Naive thymus-derived CD8-positive, alpha-beta T cell (primary cell): ENCODE measurements at regions not wholly inside any gene's neighbourhood (a gene's known extent, or its start where the extent isn't known, plus 50 kb on each side); places are given as distances from the start of the nearest gene placed in this dataset.
A peak's percentile ranks its signal among the peaks of the same experiment; 100 is the strongest.

Experiments
- ATAC-seq, 2 donors: fragments of 150-1000 bp; cut with Tn5 transposase in 1 of 2; sonication (Bioruptor Pico), chemical (Tn5 transposase) in 1 of 2; 1 replicate in 1 of 2; 2 replicates in 1 of 2; pipeline ENCODE4 v1.10.0; 2021; ENCODE audit warnings: mild to moderate bottlenecking in 2 of 2, moderate library complexity in 2 of 2
- POLR2A ChIA-PET: fragments of 350-600 bp; sonication (Branson Sonifier 250); formaldehyde crosslinking; loops from one replicate; lab custom pipeline; 2021; ENCODE audit warnings: antibody characterized with exemption; lab: Charles Lee
- DNase-seq, 10 donors: peaks; one replicate each; pipeline versions ENCODE4 v3.0.0 to v3.0.0-alpha.2; 2020 to 2022
- H3K27ac Mint-ChIP-seq, 10 donors: one replicate each; pipeline ENCODE4 v1.8.0; 2020 to 2022; ENCODE audit warnings: mild to moderate bottlenecking in 10 of 10, mixed read lengths in 10 of 10, moderate library complexity in 4 of 10, inconsistent platforms in 1 of 10
- H3K27me3 Mint-ChIP-seq, 5 donors: one replicate each; pipeline ENCODE4 v1.8.0; 2021 to 2022; ENCODE audit warnings: mixed read lengths in 5 of 5
- H3K36me3 Mint-ChIP-seq, 3 donors: one replicate each; pipeline ENCODE4 v1.8.0; 2020 to 2022; ENCODE audit warnings: mixed read lengths in 3 of 3, mild to moderate bottlenecking in 2 of 3, inconsistent platforms in 1 of 3
- H3K4me1 Mint-ChIP-seq, 4 donors: one replicate each; pipeline ENCODE4 v1.8.0; 2021 to 2022; ENCODE audit warnings: mixed read lengths in 4 of 4
- H3K4me3 Mint-ChIP-seq, 10 donors: one replicate each; pipeline ENCODE4 v1.8.0; 2020 to 2022; ENCODE audit warnings: mild to moderate bottlenecking in 10 of 10, mixed read lengths in 10 of 10, moderate library complexity in 6 of 10, inconsistent platforms in 1 of 10
- H3K9me3 Mint-ChIP-seq, 9 donors: one replicate each; pipeline ENCODE4 v1.8.0; 2020 to 2022; ENCODE audit warnings: mixed read lengths in 9 of 9, mild to moderate bottlenecking in 3 of 9, inconsistent platforms in 1 of 9, moderate library complexity in 1 of 9

DNA sequence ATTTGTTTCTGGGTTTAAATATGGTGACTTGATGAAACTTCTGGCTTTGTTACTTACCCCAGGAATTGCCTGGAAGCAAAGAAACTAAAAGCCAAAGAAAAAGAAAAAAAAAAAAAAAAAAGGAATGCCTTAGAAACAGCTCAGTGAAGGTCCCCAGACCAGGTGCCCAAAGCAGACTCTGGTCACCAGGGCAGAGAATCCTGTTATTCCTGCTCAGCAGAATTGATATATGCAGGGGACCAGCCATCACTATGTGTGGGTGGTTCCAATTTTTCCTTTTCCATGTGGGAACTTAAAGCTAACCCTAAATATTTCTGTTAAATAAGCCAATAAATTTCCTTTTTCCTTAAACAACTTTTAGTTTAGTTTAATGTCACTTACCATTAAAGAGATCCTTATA is 100.8 kb upstream of the TPRG1 start:
- POLR2A ChIA-PET: no interaction called here
- Mint-ChIP-seq H3K4me3 (no peak overlapping the region), H3K27ac (no peak overlapping the region), H3K36me3 (no peaks in the 10 kb centered on the region), H3K4me1 (no peaks in the 10 kb centered on the region), H3K9me3 (peaks cover 0 to 10% (median 4%) of the 10 kb centered on the region in 9 donors), H3K27me3 (peaks cover 0 to 2% (median 0%) of the 10 kb centered on the region in 5 donors)
- ATAC-seq: no peak
- no peak for DNase-seq

DNA sequence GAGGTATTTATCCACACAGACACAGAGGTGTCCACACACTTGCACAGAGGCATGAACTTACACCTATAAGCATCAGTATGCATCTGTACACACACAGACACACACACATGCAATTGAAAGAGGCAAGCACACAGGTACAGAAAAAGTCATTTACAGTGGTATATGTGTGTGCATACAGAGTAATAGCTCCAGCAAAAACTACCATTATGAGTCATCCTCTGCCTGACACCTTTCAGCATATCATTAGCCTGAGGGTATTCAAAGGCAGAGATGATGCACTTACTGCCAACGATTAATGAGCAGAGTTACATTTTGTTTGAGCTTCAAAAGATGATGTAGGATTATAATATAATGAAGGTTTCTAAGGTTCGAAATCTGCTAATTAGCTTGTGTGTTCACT is 100.3 kb upstream of the TPRG1 start:
- Mint-ChIP-seq H3K27me3 (peaks cover 0 to 2% (median 0%) of the 10 kb centered on the region in 5 donors), H3K36me3 (no peaks in the 10 kb centered on the region), H3K9me3 (peaks cover 0 to 10% (median 4%) of the 10 kb centered on the region in 9 donors), H3K4me1 (no peaks in the 10 kb centered on the region), H3K4me3 (no peak overlapping the region), H3K27ac (no peak overlapping the region)
- POLR2A ChIA-PET: no interaction called here
- no peak for DNase-seq
- ATAC-seq: no peak

- Mint-ChIP-seq H3K27ac (no peak overlapping the region), H3K4me3 (no peak overlapping the region), H3K27me3 (peaks cover 0 to 3% (median 0%) of the 10 kb centered on the region in 5 donors), H3K36me3 (no peaks in the 10 kb centered on the region), H3K4me1 (no peaks in the 10 kb centered on the region), H3K9me3 (no peaks in the 10 kb centered on the region)
- no peak for DNase-seq
- ATAC-seq: no peak
- POLR2A ChIA-PET: no interaction called here
These were observed 95.3 kb upstream of the TPRG1 start for GRCh38 chr3:189076449-189076848.

DNA sequence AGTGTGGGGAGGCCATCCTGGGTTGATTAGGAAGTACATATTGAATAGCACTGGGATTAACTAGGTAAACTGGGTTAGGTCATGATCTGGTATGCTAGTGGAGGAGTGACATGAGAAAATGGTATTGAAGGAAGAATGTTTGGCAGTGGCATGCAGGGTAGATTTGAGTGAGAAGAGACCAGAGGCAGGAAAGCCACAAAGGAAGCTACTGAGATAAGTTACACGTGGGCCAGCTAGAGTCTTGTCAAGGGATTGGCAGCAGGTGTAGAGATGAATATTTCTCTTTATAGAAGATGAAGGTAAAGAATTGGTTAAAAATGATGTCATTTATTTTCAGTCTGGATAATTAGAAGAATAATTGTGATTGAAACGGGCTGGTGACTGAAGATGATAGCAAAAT is 91.0 kb upstream of the TPRG1 start:
- ATAC-seq (no peak), DNase-seq (no peak)
- Mint-ChIP-seq H3K27me3 (peaks cover 0 to 3% (median 0%) of the 10 kb centered on the region in 5 donors), H3K27ac (no peak overlapping the region), H3K4me1 (no peaks in the 10 kb centered on the region), H3K9me3 (no peaks in the 10 kb centered on the region), H3K4me3 (no peak overlapping the region), H3K36me3 (no peaks in the 10 kb centered on the region)
- POLR2A ChIA-PET: no interaction called here

DNA sequence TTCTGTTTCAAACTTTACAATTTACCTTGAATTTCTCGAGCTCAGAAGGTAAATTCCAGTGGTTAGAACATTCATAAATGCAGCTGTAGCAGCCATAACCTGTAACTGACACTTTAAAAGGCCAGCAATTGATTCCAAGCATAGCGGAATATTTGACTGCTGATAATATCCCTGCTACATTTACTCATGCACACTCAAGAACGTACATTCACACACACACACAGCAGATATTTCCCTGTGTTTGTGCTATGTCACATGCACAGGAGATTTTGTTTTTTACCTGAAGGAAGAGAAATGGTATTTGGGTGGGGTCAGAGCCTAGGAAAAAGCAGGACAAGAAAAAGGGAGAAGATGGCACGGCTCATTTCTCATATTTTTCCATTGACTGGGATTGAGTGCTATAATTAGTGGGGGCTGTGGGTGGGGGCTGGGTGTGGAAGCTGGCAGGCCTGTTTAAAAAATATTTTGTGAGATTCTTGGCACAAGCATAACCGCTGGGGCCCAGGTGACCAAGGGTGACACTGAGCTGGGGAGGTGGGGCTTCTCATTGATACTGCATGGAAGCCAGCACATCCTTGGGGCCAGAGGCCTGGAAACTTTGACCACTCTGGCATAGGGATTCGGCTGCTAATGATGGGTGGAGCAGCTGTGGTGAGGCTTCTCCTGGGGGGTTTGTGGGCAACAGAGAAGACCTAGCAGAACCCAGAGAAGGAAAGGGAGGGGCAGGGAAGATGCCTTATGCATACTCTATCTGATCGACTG is 88.9 kb upstream of the TPRG1 start:
- no peak for DNase-seq

DNA sequence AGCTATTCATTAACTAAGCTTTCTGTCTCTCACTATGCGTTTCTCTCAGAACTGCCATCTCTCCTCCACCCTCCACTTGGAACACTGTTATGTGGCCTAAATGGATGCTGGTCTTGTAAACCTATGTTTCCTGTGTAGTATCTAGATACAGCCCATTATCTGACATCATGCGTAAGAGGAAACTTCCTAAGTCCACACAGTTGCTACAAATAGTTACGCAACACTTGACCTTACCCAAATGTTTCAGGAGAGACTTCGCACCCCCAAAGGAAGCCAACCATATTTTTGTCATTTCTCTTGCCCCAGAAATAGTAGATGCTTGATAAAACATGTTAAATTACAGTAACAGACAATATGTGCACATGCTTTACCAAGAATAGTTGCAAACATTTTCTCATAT is 87.2 kb upstream of the TPRG1 start:
- H3K4me1 Mint-ChIP-seq: no peaks in the 10 kb centered on the region

More for the DNA sequence above, 88.9 kb upstream of the TPRG1 start:
- peaks cover 0 to 5% (median 0%) of the 10 kb centered on the region in 9 donors for H3K9me3 Mint-ChIP-seq
- no peaks in the 10 kb centered on the region for H3K4me1 Mint-ChIP-seq
- H3K36me3 Mint-ChIP-seq: no peaks in the 10 kb centered on the region
- no peak overlapping the region for H3K27ac Mint-ChIP-seq
- no peak for ATAC-seq
- peaks cover 0 to 5% (median 0%) of the 10 kb centered on the region in 5 donors for H3K27me3 Mint-ChIP-seq
- no peak overlapping the region for H3K4me3 Mint-ChIP-seq
- POLR2A ChIA-PET: no interaction called here

DNA sequence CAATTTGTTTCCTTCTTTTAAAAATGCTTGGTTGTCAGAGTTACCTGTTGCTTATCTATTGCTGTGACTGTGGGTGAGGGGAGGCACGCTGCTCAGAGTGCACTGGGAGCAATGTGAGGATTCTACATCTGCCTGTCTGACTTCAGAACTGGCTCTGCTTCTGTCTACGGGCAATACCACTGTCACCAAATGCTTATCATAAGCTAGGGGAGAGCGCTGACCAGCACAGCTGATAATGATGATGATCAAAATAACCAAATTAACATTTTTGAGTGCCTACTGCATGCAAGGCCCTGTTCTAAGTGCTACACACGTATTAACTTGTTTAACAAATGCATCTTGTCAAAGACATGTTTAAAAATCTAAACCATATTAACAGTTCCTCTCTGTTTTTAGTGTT is 79.2 kb upstream of the TPRG1 start:
- Mint-ChIP-seq H3K27ac (peak overlapping the region in 2 of 10 donors; percentile 4 to 87), H3K27me3 (peaks cover 0 to 12% (median 0%) of the 10 kb centered on the region in 5 donors), H3K4me1 (peaks cover 0 to 1% (median 0%) of the 10 kb centered on the region in 4 donors), H3K9me3 (peaks cover 0 to 8% (median 0%) of the 10 kb centered on the region in 9 donors), H3K4me3 (no peak overlapping the region), H3K36me3 (no peaks in the 10 kb centered on the region)
- DNase-seq (no peak), ATAC-seq (no peak)
- POLR2A ChIA-PET: no interaction called here

More for the DNA sequence above, 87.2 kb upstream of the TPRG1 start:
- Mint-ChIP-seq H3K27me3 (peaks cover 0 to 3% (median 0%) of the 10 kb centered on the region in 5 donors), H3K9me3 (peaks cover 0 to 8% (median 0%) of the 10 kb centered on the region in 9 donors), H3K36me3 (no peaks in the 10 kb centered on the region), H3K4me3 (no peak overlapping the region), H3K27ac (no peak overlapping the region)
- ATAC-seq: no peak
- POLR2A ChIA-PET: no interaction called here
- DNase-seq: no peak

GRCh38 chr3:189094539-189094938 is 77.2 kb upstream of the TPRG1 start:
- Mint-ChIP-seq H3K4me3 (no peak overlapping the region), H3K27ac (no peak overlapping the region), H3K9me3 (no peaks in the 10 kb centered on the region), H3K4me1 (peaks cover 0 to 1% (median 0%) of the 10 kb centered on the region in 4 donors), H3K36me3 (no peaks in the 10 kb centered on the region), H3K27me3 (peaks cover 0 to 9% (median 0%) of the 10 kb centered on the region in 5 donors)
- POLR2A ChIA-PET: no interaction called here
- no peak for DNase-seq
- no peak for ATAC-seq

- POLR2A ChIA-PET: no interaction called here
- DNase-seq: no peak
- no peaks in the 10 kb centered on the region for H3K36me3 Mint-ChIP-seq
- no peak overlapping the region for H3K4me3 Mint-ChIP-seq
- H3K27ac Mint-ChIP-seq: no peak overlapping the region
- peaks cover 0 to 6% (median 0%) of the 10 kb centered on the region in 5 donors for H3K27me3 Mint-ChIP-seq
- peaks cover 0 to 2% (median under 1%) of the 10 kb centered on the region in 4 donors for H3K4me1 Mint-ChIP-seq
- no peak for ATAC-seq
- no peaks in the 10 kb centered on the region for H3K9me3 Mint-ChIP-seq
These were observed 75.7 kb upstream of the TPRG1 start for GRCh38 chr3:189096092-189096491.

- no peak overlapping the region for H3K27ac Mint-ChIP-seq
- H3K36me3 Mint-ChIP-seq: no peaks in the 10 kb centered on the region
- peaks cover 0 to 1% (median 0%) of the 10 kb centered on the region in 5 donors for H3K27me3 Mint-ChIP-seq
- no peak for ATAC-seq
- POLR2A ChIA-PET: no interaction called here
- H3K9me3 Mint-ChIP-seq: no peaks in the 10 kb centered on the region
- peaks cover 0 to 4% (median 0%) of the 10 kb centered on the region in 4 donors for H3K4me1 Mint-ChIP-seq
- no peak overlapping the region for H3K4me3 Mint-ChIP-seq
- peak in 1 of 10 donors; percentile 48 for DNase-seq
These were observed 72.7 kb upstream of the TPRG1 start for GRCh38 chr3:189099031-189099471.

- no peaks in the 10 kb centered on the region for H3K27me3 Mint-ChIP-seq
- H3K9me3 Mint-ChIP-seq: no peaks in the 10 kb centered on the region
- POLR2A ChIA-PET: no interaction called here
- H3K4me3 Mint-ChIP-seq: no peak overlapping the region
- ATAC-seq: no peak
- no peaks in the 10 kb centered on the region for H3K36me3 Mint-ChIP-seq
- no peak overlapping the region for H3K27ac Mint-ChIP-seq
- DNase-seq: no peak
- H3K4me1 Mint-ChIP-seq: peaks cover 0 to 4% (median 0%) of the 10 kb centered on the region in 4 donors
These were observed 72.1 kb upstream of the TPRG1 start for GRCh38 chr3:189099505-189100290.

DNA sequence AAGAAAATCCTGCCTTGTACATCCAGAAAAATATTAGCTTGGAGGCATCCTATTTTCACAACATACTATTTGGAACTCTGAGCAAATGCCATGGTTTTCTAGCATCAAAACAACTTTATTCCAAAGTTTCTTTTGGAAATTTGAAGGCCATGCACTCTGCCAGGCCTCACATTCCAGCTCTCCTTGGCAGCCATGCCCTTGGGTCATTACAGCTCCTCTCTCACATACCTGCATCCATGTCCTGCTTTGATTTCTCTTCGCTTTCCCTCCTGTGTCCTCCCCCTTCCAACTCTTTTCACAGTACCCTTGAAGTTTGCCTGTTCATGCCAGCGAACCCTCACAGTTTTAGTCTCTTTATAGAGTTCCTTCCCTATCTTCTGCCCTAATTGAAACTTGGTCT is 70.9 kb upstream of the TPRG1 start:
- no peak overlapping the region for H3K27ac Mint-ChIP-seq
- H3K4me3 Mint-ChIP-seq: no peak overlapping the region
- ATAC-seq: no peak
- POLR2A ChIA-PET: no interaction called here
- H3K27me3 Mint-ChIP-seq: no peaks in the 10 kb centered on the region
- no peaks in the 10 kb centered on the region for H3K9me3 Mint-ChIP-seq
- no peak for DNase-seq
- H3K4me1 Mint-ChIP-seq: peaks cover 0 to 4% (median 0%) of the 10 kb centered on the region in 4 donors
- no peaks in the 10 kb centered on the region for H3K36me3 Mint-ChIP-seq

GRCh38 chr3:189101594-189101993 is 70.2 kb upstream of the TPRG1 start:
- DNase-seq (no peak), ATAC-seq (no peak)
- no peaks in the 10 kb centered on the region for H3K36me3 Mint-ChIP-seq
- H3K27me3 Mint-ChIP-seq: no peaks in the 10 kb centered on the region
- POLR2A ChIA-PET: no interaction called here
- no peak overlapping the region for H3K4me3 Mint-ChIP-seq
- H3K4me1 Mint-ChIP-seq: peaks cover 0 to 4% (median 0%) of the 10 kb centered on the region in 4 donors
- H3K9me3 Mint-ChIP-seq: no peaks in the 10 kb centered on the region
- no peak overlapping the region for H3K27ac Mint-ChIP-seq
